ENCODE measurements at regions not wholly inside any gene's neighbourhood (a gene's known extent, or its start where the extent isn't known, plus 50 kb on each side); places are given as distances from the start of the nearest gene placed in this dataset.

- ATAC-seq (no peak), DNase-seq (no peak)
- no peak overlapping the region for H3K4me3 Mint-ChIP-seq
- no peaks in the 10 kb centered on the region for H3K27me3 Mint-ChIP-seq (ENCODE audit: low read depth)
- no peaks in the 10 kb centered on the region for H3K9me3 Mint-ChIP-seq (ENCODE audit: insufficient read depth)
- no peaks in the 10 kb centered on the region for H3K4me1 Mint-ChIP-seq (ENCODE audit: low read depth)
- no peaks in the 10 kb centered on the region for H3K36me3 Mint-ChIP-seq (ENCODE audit: low read depth)
- CTCF ChIA-PET, result no interaction called here
- POLR2A ChIA-PET, result no interaction called here
- no peak overlapping the region for H3K27ac Mint-ChIP-seq
Measured at GRCh38 chr18:37987901-37988300, 422.3 kb upstream of the CELF4 start.

- Mint-ChIP-seq H3K9me3 (ENCODE audit: insufficient read depth) (no peaks in the 10 kb centered on the region), H3K36me3 (ENCODE audit: low read depth) (no peaks in the 10 kb centered on the region), H3K27me3 (ENCODE audit: low read depth) (no peaks in the 10 kb centered on the region), H3K4me1 (ENCODE audit: low read depth) (no peaks in the 10 kb centered on the region), H3K4me3 (no peak overlapping the region), H3K27ac (no peak overlapping the region)
- no peak for DNase-seq
- ATAC-seq, result no peak
- ChIA-PET POLR2A (no interaction called here), CTCF (no interaction called here)
Measured at GRCh38 chr18:37986665-37987064, 421.1 kb upstream of the CELF4 start.

- Mint-ChIP-seq H3K4me3 (no peak overlapping the region), H3K9me3 (ENCODE audit: insufficient read depth) (no peaks in the 10 kb centered on the region), H3K27me3 (ENCODE audit: low read depth) (no peaks in the 10 kb centered on the region), H3K27ac (no peak overlapping the region), H3K36me3 (ENCODE audit: low read depth) (no peaks in the 10 kb centered on the region), H3K4me1 (ENCODE audit: low read depth) (no peaks in the 10 kb centered on the region)
- ChIA-PET CTCF (no interaction called here), POLR2A (no interaction called here)
- DNase-seq (no peak), ATAC-seq (no peak)
Measured at GRCh38 chr18:37985126-37985525, 419.5 kb upstream of the CELF4 start.

DNA sequence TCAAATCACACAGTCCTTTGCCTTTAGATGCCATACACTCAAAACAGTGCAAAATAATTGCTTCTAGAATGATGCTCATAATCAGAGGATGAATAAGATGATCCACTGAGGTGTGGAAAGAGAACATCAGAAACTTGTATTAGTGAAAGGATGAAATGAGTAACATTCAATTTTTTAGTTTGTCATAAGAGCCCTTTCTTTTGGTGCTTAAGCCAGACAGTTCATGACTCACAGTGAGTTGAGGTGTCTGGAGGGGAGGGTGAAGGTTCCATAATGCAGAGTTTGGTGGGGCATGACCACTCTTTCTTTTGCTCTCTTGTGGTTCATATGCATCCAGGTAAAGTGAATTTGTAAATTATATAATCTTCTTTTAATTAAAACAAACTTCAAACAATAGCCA, 415.0 kb upstream of the CELF4 start:
- ChIA-PET CTCF (no interaction called here), POLR2A (no interaction called here)
- Mint-ChIP-seq H3K9me3 (ENCODE audit: insufficient read depth) (peaks cover 9% of the 10 kb centered on the region), H3K27ac (no peak overlapping the region), H3K36me3 (ENCODE audit: low read depth) (no peaks in the 10 kb centered on the region), H3K4me3 (no peak overlapping the region), H3K4me1 (ENCODE audit: low read depth) (no peaks in the 10 kb centered on the region), H3K27me3 (ENCODE audit: low read depth) (no peaks in the 10 kb centered on the region)
- ATAC-seq, result no peak
- no peak for DNase-seq

DNA sequence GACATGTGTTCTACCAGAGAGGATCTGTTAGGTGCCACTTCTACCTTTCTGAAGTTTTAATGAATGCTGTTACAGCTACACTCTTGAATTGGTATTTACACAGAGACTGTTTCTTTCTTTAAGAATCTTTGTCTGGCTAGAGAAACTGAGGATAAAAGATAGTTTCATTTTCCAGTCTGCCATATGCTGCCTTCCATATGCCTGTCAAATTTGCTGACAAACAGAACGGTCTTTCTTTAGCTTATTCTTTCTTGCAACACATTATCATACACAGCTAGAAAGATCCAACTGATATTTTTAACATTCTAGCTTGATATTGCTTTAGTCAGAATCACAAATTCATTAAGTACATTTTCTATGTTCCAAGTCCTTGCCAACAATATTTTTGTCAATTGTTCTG, 409.8 kb upstream of the CELF4 start:
- Mint-ChIP-seq H3K27me3 (ENCODE audit: low read depth) (no peaks in the 10 kb centered on the region), H3K4me3 (no peak overlapping the region), H3K36me3 (ENCODE audit: low read depth) (no peaks in the 10 kb centered on the region), H3K27ac (no peak overlapping the region), H3K4me1 (ENCODE audit: low read depth) (no peaks in the 10 kb centered on the region), H3K9me3 (ENCODE audit: insufficient read depth) (peaks cover 9% of the 10 kb centered on the region)
- DNase-seq (no peak), ATAC-seq (no peak)
- POLR2A ChIA-PET, result no interaction called here
- CTCF ChIA-PET, result no interaction called here

DNA sequence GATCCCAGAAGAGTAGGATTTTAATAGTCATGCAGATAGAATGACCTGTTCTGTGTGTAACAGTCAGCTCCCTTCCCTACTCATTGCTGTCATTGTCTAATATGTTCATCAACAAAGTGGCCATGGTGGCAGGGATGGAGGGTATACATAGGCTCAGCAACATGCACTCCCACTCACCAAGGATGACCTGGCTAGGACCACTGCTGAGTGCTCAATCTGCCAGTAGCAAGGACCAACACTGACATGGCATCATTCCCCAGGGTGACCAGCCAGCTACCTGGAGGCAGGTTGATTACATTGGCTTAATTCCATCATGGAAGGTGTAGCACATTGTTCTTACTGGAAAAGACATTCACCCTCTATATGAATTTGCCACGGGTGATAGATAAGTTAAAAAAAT, 401.7 kb upstream of the CELF4 start:
- Mint-ChIP-seq H3K36me3 (ENCODE audit: low read depth) (no peaks in the 10 kb centered on the region), H3K27me3 (ENCODE audit: low read depth) (no peaks in the 10 kb centered on the region), H3K4me1 (ENCODE audit: low read depth) (no peaks in the 10 kb centered on the region), H3K4me3 (no peak overlapping the region), H3K27ac (no peak overlapping the region), H3K9me3 (ENCODE audit: insufficient read depth) (no peaks in the 10 kb centered on the region)
- ChIA-PET CTCF (no interaction called here), POLR2A (no interaction called here)
- DNase-seq (no peak), ATAC-seq (no peak)

GRCh38 chr18:37965572-37965970, 400.0 kb upstream of the CELF4 start:
- Mint-ChIP-seq H3K27me3 (ENCODE audit: low read depth) (no peaks in the 10 kb centered on the region), H3K36me3 (ENCODE audit: low read depth) (no peaks in the 10 kb centered on the region), H3K27ac (no peak overlapping the region)

GRCh38 chr18:37964885-37965571, 399.4 kb upstream of the CELF4 start:
- Mint-ChIP-seq H3K9me3 (ENCODE audit: insufficient read depth) (no peaks in the 10 kb centered on the region), H3K36me3 (ENCODE audit: low read depth) (no peaks in the 10 kb centered on the region), H3K4me1 (ENCODE audit: low read depth) (no peaks in the 10 kb centered on the region), H3K27ac (no peak overlapping the region), H3K4me3 (no peak overlapping the region), H3K27me3 (ENCODE audit: low read depth) (no peaks in the 10 kb centered on the region)
- CTCF ChIA-PET, result no interaction called here
- ATAC-seq (no peak), DNase-seq (no peak)
- POLR2A ChIA-PET, result no interaction called here

More at GRCh38 chr18:37965572-37965970, 400.0 kb upstream of the CELF4 start:
- Mint-ChIP-seq H3K9me3 (ENCODE audit: insufficient read depth) (no peaks in the 10 kb centered on the region), H3K4me3 (no peak overlapping the region), H3K4me1 (ENCODE audit: low read depth) (no peaks in the 10 kb centered on the region)
- ChIA-PET CTCF (no interaction called here), POLR2A (no interaction called here)
- no peak for DNase-seq
- no peak for ATAC-seq

- POLR2A ChIA-PET, result no interaction called here
- no peaks in the 10 kb centered on the region for H3K27me3 Mint-ChIP-seq (ENCODE audit: low read depth)
- ATAC-seq (no peak), DNase-seq (no peak)
- CTCF ChIA-PET, result no interaction called here
- no peaks in the 10 kb centered on the region for H3K4me1 Mint-ChIP-seq (ENCODE audit: low read depth)
- H3K4me3 Mint-ChIP-seq, result no peak overlapping the region
- H3K27ac Mint-ChIP-seq, result no peak overlapping the region
- no peaks in the 10 kb centered on the region for H3K9me3 Mint-ChIP-seq (ENCODE audit: insufficient read depth)
- H3K36me3 Mint-ChIP-seq (ENCODE audit: low read depth), result no peaks in the 10 kb centered on the region
Measured at GRCh38 chr18:37963837-37964236, 398.2 kb upstream of the CELF4 start.

DNA sequence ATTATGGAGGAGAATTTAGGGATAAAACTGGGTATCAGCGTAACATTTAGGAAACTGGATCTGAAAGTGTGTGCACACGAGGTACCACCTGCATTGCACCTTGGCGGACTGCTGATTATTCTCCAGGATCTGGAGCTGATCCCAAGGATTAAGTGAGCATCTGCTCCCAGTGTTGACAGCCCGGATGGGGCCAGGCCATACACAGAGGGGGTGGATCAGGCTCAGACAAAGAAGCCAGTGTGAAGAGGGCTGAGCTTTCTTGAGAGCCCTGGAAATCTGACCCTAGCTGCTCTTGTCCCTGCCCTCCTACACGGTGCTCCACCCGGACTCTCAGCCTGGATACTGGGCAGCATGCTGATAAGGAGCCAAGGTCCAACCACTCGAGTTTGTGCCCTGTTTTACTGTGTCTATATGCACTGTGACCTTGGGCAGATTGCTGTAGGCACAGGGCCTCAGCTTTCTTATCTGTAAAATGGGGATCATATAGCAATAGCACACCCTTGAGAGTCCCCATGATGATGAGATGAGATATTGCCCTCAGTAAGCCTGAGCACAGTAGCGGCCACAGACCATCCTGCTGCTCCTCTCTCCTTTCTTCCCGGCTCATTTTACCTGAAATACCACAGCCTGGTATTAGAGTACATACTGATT, 396.8 kb upstream of the CELF4 start:
- Mint-ChIP-seq H3K27me3 (ENCODE audit: low read depth) (no peaks in the 10 kb centered on the region), H3K4me3 (no peak overlapping the region), H3K4me1 (ENCODE audit: low read depth) (no peaks in the 10 kb centered on the region), H3K36me3 (ENCODE audit: low read depth) (no peaks in the 10 kb centered on the region), H3K27ac (no peak overlapping the region), H3K9me3 (ENCODE audit: insufficient read depth) (no peaks in the 10 kb centered on the region)
- CTCF ChIA-PET, result no interaction called here
- POLR2A ChIA-PET, result no interaction called here
- ATAC-seq (no peak), DNase-seq (no peak)

DNA sequence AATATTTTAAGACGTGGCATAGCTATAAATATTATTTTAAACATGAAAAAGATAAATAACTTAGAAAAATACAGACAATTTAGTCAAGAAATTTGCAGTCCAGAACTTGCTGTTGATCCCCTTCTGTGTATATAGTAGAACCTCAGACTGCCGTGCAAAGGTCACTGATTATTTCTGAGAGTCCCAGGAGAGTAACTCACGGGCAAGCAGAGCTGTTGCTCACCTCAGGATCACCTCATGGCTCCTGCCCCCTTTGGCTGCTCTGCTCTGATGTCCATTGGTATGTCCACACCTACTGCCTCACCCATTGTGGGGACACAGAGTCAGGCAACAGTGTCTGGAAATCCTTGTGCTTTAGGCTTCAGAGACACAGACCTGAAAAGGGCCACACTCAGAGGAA, 392.9 kb upstream of the CELF4 start:
- ChIA-PET CTCF (no interaction called here), POLR2A (no interaction called here)
- no peak for ATAC-seq
- Mint-ChIP-seq H3K27me3 (ENCODE audit: low read depth) (no peaks in the 10 kb centered on the region), H3K4me1 (ENCODE audit: low read depth) (no peaks in the 10 kb centered on the region), H3K4me3 (no peak overlapping the region), H3K36me3 (ENCODE audit: low read depth) (no peaks in the 10 kb centered on the region), H3K9me3 (ENCODE audit: insufficient read depth) (no peaks in the 10 kb centered on the region), H3K27ac (no peak overlapping the region)
- no peak for DNase-seq

DNA sequence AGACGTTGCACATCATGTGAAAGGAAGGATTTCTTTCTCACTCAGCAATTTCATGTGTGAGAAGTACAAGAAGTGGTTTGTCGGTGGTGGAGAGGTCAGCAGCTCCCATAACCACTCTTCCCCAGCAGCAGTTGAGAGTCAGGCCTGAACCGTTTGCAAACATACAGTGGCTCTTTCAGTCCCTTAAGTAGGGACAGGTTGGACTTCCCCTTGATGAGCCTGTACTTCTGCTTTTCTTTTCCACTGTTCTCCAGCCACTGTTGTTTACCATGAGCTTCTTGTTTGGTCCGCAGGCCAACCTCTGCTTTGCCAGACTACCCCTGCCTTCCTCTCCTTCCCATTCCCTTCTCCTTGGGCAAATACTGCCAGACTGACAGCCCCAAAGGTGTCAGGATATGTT, 391.3 kb upstream of the CELF4 start:
- H3K4me3 Mint-ChIP-seq, result no peak overlapping the region
- CTCF ChIA-PET, result no interaction called here
- no peaks in the 10 kb centered on the region for H3K9me3 Mint-ChIP-seq (ENCODE audit: insufficient read depth)
- no peaks in the 10 kb centered on the region for H3K4me1 Mint-ChIP-seq (ENCODE audit: low read depth)
- no peaks in the 10 kb centered on the region for H3K36me3 Mint-ChIP-seq (ENCODE audit: low read depth)
- POLR2A ChIA-PET, result no interaction called here
- no peak for ATAC-seq
- H3K27ac Mint-ChIP-seq, result no peak overlapping the region
- DNase-seq, result no peak
- H3K27me3 Mint-ChIP-seq (ENCODE audit: low read depth), result no peaks in the 10 kb centered on the region

- CTCF ChIA-PET, result no interaction called here
- Mint-ChIP-seq H3K36me3 (ENCODE audit: low read depth) (no peaks in the 10 kb centered on the region), H3K27ac (no peak overlapping the region), H3K4me1 (ENCODE audit: low read depth) (no peaks in the 10 kb centered on the region), H3K4me3 (no peak overlapping the region), H3K27me3 (ENCODE audit: low read depth) (no peaks in the 10 kb centered on the region), H3K9me3 (ENCODE audit: insufficient read depth) (no peaks in the 10 kb centered on the region)
- ATAC-seq, result no peak
- POLR2A ChIA-PET, result no interaction called here
- no peak for DNase-seq
Measured at GRCh38 chr18:37956020-37956419, 390.4 kb upstream of the CELF4 start.
